Transverse colon (tissue), 4 donors: ENCODE measurements at regions not wholly inside any gene's neighbourhood (a gene's known extent, or its start where the extent isn't known, plus 50 kb on each side); places are given as distances from the start of the nearest gene placed in this dataset.

ENCODE experiments used
- DNase-seq: peaks from one replicate; pipeline ENCODE4 v3.0.0-alpha.2; 2019
- H3K27ac ChIP-seq, 4 donors: fragments of 200-600 bp; sonication (generic); 2 replicates each; pipeline ENCODE4 v1.5.1; 2016 to 2018; ENCODE audit warnings: inconsistent platforms in 4 of 4
- H3K27me3 ChIP-seq: fragments of 200-600 bp; sonication (generic); 2 replicates; pipeline ENCODE4 v1.5.1; 2017; ENCODE audit warnings: inconsistent platforms
- H3K36me3 ChIP-seq, 4 donors: fragments of 200-600 bp; sonication (generic); 2 replicates each; pipeline ENCODE4 v1.5.1; 2017 to 2019; ENCODE audit warnings: inconsistent platforms in 4 of 4
- H3K4me1 ChIP-seq, 4 donors: fragments of 200-600 bp; sonication (generic); 2 replicates each; pipeline ENCODE4 v1.5.1; 2017 to 2020; ENCODE audit warnings: inconsistent platforms in 4 of 4
- H3K4me3 ChIP-seq, 4 donors: fragments of 200-600 bp; sonication (generic); 1 replicate in 1 of 4; 2 replicates in 3 of 4; pipeline versions ENCODE4 v1.5.1 to v1.6.1; 2017 to 2019; ENCODE audit warnings: inconsistent platforms in 4 of 4
- H3K9me3 ChIP-seq, 2 donors: fragments of 200-600 bp; sonication (generic); 2 replicates each; pipeline ENCODE4 v1.5.1; 2017 to 2019; ENCODE audit warnings: inconsistent platforms in 2 of 2
- EP300 ChIP-seq: sonication (generic); formaldehyde crosslinking; IDR thresholded peaks from one replicate; pipeline ENCODE4 v1.6.1; 2017; ENCODE audit warnings: antibody characterized with exemption, low read depth
- POLR2A ChIP-seq: fragments of 450-650 bp; IDR thresholded peaks from one replicate; pipeline ENCODE4 v1.6.1; 2016; ENCODE audit warnings: antibody characterized with exemption, mild to moderate bottlenecking, moderate library complexity
- POLR2AphosphoS5 ChIP-seq, 3 donors: sonication (generic); formaldehyde crosslinking; IDR thresholded peaks; one replicate each; pipeline ENCODE4 v1.6.1; 2016; ENCODE audit warnings: antibody characterized with exemption in 3 of 3
- WGBS, 2 donors: methylation state at CpG; one replicate each; pipeline ENCODE4 v1.1.5; 2018; ENCODE audit warnings: low coverage in 1 of 2; 5-methylcytosine and 5-hydroxymethylcytosine counted together
- in situ Hi-C, 4 donors: fragments of 200-750 bp; cut with MboI; loops; one replicate each; pipeline versions ENCODE4 v1.15.0 to v1.15.1; 2017; ENCODE audit warnings: low sequenced_read_pairs in 3 of 4, low pct_ligation_motif_present in 1 of 4, low pct_unique_long_range_greater_than_20kb in 1 of 4
- intact Hi-C: fragments of 100-400 bp; cut with DNase I; formaldehyde crosslinking; loops from one replicate; pipeline ENCODE4 v1.15.1; 2023; ENCODE audit warnings: low total_unique reads
- TF ChIP-seq, protein P1 (sequence below), 5 experiments: fragments of 200-600 bp in 3 of 5; fragments of 450-650 bp in 2 of 5; sonication (generic) in 3 of 5; IDR thresholded peaks; 1 replicate in 2 of 5; 2 replicates in 3 of 5; pipeline ENCODE4 v1.5.1; 2016 to 2017; ENCODE audit warnings: antibody characterized with exemption in 5 of 5, inconsistent platforms in 3 of 5, mild to moderate bottlenecking in 2 of 5, moderate library complexity in 1 of 5

GRCh38 chr2:71988170-71988569 is 159.5 kb downstream of the CYP26B1 start:
- in situ Hi-C loops (no loop called here), intact Hi-C loops (no loop called here)
- H3K9me3 ChIP-seq, result no peaks in the 10 kb centered on the region
- no peaks in the 10 kb centered on the region for H3K27me3 ChIP-seq
- no peaks in the 10 kb centered on the region for H3K36me3 ChIP-seq
- no peak overlapping the region for H3K4me3 ChIP-seq
- 60 to 64% methylated on average over 2 of the region's 2 CpGs for WGBS, 2 donors
- no peak for TF ChIP-seq POLR2A
- TF ChIP-seq EP300, result no peak
- TF ChIP-seq, protein P1, sequence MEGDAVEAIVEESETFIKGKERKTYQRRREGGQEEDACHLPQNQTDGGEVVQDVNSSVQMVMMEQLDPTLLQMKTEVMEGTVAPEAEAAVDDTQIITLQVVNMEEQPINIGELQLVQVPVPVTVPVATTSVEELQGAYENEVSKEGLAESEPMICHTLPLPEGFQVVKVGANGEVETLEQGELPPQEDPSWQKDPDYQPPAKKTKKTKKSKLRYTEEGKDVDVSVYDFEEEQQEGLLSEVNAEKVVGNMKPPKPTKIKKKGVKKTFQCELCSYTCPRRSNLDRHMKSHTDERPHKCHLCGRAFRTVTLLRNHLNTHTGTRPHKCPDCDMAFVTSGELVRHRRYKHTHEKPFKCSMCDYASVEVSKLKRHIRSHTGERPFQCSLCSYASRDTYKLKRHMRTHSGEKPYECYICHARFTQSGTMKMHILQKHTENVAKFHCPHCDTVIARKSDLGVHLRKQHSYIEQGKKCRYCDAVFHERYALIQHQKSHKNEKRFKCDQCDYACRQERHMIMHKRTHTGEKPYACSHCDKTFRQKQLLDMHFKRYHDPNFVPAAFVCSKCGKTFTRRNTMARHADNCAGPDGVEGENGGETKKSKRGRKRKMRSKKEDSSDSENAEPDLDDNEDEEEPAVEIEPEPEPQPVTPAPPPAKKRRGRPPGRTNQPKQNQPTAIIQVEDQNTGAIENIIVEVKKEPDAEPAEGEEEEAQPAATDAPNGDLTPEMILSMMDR (IDR thresholded peaks at IDR 0.05), result no peak
- TF ChIP-seq POLR2AphosphoS5 (IDR thresholded peaks at IDR 0.05), result no peak
- no peak for DNase-seq
- H3K4me1 ChIP-seq, result no peaks in the 10 kb centered on the region
- no peak overlapping the region for H3K27ac ChIP-seq

DNA sequence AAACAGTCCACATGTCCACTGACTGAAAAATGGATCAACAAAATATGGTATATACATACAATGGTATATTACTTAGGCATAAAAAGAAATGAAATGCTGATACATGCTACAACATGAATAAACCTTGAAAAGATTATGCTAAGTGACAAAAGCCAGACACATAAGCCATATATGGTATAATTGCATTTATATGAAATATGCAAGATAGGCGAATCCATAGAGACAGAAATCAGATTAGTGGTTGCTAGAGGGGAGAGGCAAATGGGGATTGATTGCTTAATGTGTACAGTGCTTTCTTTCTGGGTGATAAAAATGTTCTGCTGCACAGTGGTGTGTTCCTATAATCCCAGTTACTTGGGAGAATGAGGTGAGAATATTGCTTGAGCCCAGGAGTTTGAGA is 171.0 kb downstream of the CYP26B1 start:
- WGBS, 2 donors, result 81 to 89% methylated on average over 1 of the region's 1 CpG
- Histone ChIP-seq H3K27ac (no peak overlapping the region), H3K27me3 (peaks cover 9% of the 10 kb centered on the region), H3K36me3 (no peaks in the 10 kb centered on the region), H3K9me3 (peaks cover 0 to 4% of the 10 kb centered on the region in 2 donors), H3K4me3 (no peak overlapping the region), H3K4me1 (no peaks in the 10 kb centered on the region)
- DNase-seq, result no peak
- intact Hi-C loops, result no loop called here
- in situ Hi-C loops, result no loop called here
- TF ChIP-seq EP300 (no peak), POLR2AphosphoS5 (IDR thresholded peaks at IDR 0.05) (no peak), POLR2A (no peak)
- TF ChIP-seq, protein P1 (IDR thresholded peaks at IDR 0.05), result no peak

DNA sequence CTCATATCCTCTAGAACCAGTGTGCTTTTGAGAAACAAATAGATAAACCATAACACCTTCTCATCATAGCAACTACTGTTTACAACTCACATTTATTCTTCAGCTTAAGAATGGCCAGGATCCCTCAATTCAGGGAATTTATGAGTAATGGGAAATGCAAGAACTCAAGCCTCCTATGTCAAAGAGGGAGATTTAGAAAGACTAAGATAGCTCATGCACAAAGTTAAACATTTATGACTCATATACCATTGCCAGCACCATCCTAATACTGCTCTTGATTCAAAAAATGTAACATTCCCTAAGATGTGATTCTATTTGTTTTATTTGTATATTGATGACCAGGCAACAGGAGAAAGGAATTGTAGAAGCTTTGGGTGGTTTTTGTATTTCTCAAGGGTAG is 172.8 kb downstream of the CYP26B1 start:
- no peak overlapping the region for H3K27ac ChIP-seq
- intact Hi-C loops (no loop called here), in situ Hi-C loops (no loop called here)
- TF ChIP-seq POLR2A (no peak), EP300 (no peak), POLR2AphosphoS5 (IDR thresholded peaks at IDR 0.05) (no peak)
- TF ChIP-seq, protein P1 (IDR thresholded peaks at IDR 0.05), result no peak
- no peaks in the 10 kb centered on the region for H3K36me3 ChIP-seq
- H3K4me3 ChIP-seq, result no peak overlapping the region
- peaks cover 9% of the 10 kb centered on the region for H3K27me3 ChIP-seq
- H3K9me3 ChIP-seq, result no peaks in the 10 kb centered on the region
- H3K4me1 ChIP-seq, result no peaks in the 10 kb centered on the region
- no peak for DNase-seq

DNA sequence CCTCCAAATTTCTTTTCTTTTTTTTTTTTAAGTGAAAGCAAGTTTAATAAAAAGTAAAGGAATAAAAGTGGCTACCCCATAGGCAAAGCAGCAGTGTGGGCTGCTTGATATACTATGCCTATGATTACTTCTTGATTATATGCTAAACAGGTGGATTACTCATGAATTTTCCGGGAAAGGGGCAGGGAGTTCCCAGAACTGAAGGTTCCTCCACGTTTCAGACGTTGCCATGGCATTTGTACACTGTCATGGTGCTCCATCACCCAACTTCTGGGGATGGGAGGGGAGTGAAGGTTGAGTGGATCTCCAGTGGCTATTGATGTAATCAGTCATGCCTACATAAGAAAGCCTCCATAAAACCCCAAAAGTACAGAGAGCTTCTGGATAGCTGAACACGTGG is 176.2 kb downstream of the CYP26B1 start:
- Histone ChIP-seq H3K9me3 (no peaks in the 10 kb centered on the region), H3K4me3 (no peak overlapping the region)
- in situ Hi-C loops, result no loop called here

More for the DNA sequence above, 176.2 kb downstream of the CYP26B1 start:
- no peak for DNase-seq
- H3K27ac ChIP-seq, result no peak overlapping the region
- no peaks in the 10 kb centered on the region for H3K4me1 ChIP-seq
- TF ChIP-seq EP300 (no peak), POLR2AphosphoS5 (IDR thresholded peaks at IDR 0.05) (no peak), POLR2A (no peak)
- TF ChIP-seq, protein P1 (IDR thresholded peaks at IDR 0.05), result no peak
- intact Hi-C loops, result no loop called here
- H3K27me3 ChIP-seq, result peaks cover 9% of the 10 kb centered on the region
- no peaks in the 10 kb centered on the region for H3K36me3 ChIP-seq
- WGBS, 2 donors, result 56 to 94% methylated on average over 2 to 4 of the region's 4 CpGs
